Ramos (cell line): ENCODE measurements at regions not wholly inside any gene's neighbourhood (a gene's known extent, or its start where the extent isn't known, plus 50 kb on each side); places are given as distances from the start of the nearest gene placed in this dataset.

Source experiments
- in situ Hi-C: fragments of 300-500 bp; cut with MboI; formaldehyde crosslinking; loops from one replicate; pipeline ENCODE4 v1.14.3; 2022; ENCODE audit warnings: low sequenced_read_pairs; ENCODE audit not compliant: unreplicated experiment

DNA sequence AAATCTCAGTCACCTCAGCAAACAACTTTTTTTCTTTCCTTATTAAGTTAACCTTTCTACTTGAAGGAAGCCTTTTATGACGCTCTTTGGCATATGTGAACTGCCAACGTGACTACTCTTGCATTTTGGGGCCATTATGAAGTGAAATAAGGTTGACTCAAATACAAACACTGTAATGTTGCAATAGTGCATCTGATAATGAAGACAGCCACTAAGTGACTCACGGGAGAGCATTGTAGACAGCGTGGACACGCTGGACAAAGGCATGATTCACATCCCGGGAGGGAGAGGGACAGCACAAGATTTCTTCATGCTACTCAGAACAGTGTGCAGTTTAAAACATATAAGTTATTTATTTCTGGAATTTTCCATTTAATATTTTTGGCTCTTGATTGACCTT, 560.8 kb downstream of the ETS1 start:
- in situ Hi-C loops: no loop called here

DNA sequence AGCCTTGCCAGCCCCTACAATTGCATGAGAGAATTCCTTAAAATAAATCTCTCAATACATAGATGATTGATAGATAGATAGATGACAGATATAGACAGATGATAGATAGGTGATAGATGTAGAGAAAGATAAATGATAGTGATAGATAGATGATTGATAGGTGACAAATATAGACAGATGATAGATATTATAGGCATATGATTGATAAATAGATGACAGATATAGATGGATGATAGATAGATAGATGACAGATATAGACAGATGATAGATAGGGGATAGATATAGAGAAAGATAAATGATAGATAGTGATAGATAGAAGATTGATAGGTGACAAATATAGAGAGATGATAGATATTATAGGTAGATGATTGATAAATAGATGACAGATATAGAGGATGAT, 564.6 kb downstream of the ETS1 start:
- in situ Hi-C loops: no loop called here

DNA sequence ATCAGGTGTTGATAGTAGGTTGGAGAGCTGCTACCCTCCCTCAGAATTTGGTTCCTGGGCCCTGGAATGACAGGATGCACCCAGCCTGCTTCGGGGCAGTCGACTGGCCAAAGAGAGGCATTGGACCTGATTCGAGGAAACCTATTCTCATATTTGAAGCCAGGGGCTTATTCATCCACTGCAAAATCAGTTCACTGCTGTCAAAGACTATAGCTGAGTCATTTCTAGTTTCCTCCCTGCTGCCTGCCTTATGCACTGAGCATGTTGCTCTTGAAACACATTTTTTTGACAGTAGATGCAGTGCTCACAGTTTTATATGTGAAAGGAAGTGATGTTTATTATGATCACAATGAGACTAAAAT, 565.4 kb downstream of the ETS1 start:
- in situ Hi-C loops: no loop called here

DNA sequence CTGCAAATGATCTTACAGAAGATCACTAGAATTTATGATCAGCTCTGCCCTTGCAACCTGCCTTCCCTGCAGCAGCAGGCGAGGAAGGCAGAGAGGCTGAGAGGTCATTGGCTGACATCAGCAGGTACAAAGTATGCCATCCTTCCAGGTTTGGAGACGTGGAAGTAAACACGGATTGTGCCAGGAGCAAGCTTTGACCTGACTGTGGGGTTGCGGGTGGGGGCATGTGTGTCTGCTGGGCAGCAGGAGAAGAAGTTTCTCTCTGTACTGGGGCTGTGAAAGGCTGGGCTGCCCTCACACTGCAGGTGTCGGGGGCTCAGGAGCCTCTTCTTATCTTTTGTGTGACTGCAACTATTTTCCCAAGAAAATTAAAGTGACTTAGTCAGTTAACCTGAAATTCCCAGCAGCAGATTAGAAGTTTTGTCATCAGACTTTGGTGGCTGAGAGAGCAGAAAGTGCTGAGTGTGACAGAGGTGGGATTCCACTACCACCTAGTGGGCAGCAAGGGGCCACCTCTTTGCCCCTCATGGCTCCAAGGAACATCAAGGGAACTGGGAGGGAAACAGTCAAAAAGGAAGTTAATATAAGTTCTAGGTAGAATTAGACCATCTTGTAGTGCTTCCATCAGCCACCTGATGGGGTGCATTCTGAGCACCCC, 565.9 kb downstream of the ETS1 start:
- in situ Hi-C loops: no loop called here

DNA sequence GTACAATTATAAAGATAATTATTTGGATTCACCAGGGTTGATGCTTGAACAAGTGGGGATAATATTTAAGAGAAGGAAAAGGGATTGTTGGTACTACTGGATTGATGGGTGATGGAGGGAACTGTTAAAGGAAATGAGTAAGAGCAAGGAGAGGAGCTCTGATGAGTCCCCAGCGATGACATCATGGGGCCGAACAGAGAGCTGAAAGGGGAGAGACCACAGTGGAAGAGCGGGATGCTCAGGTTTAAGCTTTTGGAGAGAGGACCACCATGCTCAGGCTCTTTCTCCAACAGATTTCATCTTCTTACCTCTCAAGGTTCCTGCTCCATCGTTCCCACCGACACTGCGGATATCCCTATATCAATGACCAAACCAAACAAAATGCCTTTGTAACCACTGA, 568.7 kb downstream of the ETS1 start:
- in situ Hi-C loops: no loop called here

DNA sequence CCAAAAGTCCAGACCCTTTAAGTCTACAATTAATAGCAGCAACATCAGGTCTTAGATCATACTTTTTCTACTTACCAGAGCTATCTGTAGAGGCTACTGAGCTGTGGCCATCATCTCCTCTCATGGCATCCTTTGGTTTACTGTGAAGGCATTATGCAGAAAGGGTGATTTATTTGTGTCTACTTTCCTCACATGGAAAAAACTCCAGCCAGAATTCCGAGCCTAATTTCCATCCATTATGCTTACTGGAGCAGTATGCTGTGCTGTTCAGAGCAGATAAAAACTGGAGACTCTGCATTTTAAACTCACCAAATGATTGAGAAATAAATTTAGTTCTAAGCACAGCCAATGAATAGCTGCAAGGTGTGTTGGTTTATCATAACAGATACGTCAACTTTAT, 581.8 kb downstream of the ETS1 start:
- in situ Hi-C loops: no loop called here

DNA sequence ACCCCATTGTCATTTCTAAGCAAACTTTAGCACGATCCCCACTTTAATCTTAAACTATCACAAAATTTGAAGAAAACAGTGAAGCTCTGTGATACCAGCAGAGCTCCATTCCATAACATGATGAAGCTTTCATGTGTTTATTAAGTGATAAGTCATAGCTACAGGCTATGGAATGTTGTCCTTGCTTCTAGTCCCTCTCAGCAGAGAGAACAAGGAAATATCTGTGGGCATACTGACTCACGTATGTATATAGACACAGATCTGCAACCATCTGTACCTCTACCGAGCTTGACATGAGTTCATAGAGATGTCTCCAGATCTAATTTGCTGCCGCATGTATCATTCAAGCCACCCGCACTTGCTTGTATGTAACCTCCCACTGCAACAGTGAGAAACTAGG, 588.9 kb downstream of the ETS1 start:
- in situ Hi-C loops: no loop called here

DNA sequence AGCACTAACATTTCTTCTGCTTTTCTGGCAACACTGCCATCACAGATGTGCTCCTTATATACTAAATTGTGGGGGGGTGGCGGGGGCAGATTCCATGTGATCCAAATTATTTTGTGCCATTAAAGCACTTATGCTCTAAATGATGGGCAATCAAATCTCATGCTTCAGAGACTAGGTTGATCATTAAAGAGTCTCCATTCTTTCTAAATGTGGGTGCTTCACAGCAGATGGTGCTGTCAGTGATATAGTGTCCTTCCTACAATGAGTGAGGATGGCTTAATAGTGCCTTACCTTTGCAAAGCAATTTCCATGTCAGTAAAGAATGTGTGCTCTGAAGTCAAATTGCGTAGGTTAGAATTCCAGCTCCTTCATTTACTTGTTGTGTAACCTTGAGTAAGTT, 589.8 kb downstream of the ETS1 start:
- in situ Hi-C loops: no loop called here

DNA sequence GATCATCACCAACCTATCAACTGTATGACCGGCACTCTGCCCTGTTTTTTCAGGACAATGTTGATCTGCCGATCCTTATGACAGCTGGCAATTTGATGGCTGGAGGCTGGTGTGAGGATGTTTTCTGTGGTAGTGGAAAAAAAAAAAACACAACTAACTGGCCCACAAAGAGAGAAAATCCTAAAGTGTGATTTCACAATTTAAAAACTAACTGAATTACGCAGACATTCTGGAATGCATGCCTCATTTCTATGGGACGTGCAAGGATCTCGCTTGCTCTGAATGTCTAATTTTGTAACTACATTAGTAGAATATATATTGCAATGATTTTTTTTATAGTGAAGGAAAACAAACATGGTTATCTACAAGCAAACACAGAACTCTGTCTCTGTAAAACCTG, 590.5 kb downstream of the ETS1 start:
- in situ Hi-C loops: no loop called here

DNA sequence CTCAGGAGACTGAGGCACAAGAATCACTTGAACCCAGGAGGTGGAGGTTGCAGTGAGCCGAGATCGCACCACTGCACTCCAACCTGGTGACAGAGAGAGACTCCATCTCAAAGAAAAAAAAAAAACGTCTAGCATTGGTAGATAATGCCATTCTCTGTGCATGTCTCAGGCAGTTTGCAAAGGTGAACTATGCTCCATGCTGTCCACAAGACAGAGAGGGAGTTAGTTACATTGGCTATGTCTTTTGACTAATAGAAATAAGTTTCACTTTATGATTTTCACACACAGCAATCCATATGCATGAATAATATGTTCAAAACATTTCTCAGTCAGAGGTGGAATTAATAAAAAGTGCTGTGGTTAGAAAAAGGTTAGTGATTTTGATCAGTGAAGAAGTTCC, 591.4 kb downstream of the ETS1 start:
- in situ Hi-C loops: no loop called here

DNA sequence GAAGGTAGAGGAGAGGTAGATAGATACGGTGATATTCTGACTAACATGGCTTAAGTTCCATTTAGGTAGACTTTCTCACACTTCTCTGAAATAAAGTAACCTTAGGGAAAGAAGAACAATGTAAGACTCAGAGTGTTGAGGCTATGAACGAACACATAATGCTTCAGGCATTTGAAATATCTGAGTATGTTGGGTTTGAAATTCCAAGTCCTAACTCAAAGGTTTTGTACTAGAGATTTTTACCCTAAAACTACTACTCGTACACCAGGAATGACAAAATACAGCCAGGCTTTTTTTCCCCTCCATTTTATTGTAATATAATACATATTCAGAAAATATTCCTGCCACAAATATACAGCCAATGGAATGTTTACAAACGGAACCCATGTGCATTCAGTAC, 592.6 kb downstream of the ETS1 start:
- in situ Hi-C loops: no loop called here

DNA sequence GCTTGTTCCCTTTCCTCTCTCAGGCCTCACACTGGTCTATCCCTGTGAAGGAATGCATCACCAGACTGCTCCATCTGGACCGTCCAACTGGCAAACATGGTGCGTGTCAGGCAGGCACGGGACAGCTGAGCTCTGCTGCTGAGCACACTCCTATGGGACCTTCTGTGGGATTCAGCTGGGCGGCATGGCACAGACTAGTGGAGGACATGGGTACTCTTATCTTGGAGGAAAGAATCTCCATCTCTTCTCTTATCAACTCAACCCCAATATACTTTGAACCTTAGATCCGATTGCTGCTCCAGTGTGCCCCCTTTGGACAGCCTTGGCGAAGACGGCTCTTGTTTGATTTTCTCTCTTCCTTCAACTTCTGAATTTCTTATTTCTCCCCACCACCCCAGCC, 593.6 kb downstream of the ETS1 start:
- in situ Hi-C loops: no loop called here

DNA sequence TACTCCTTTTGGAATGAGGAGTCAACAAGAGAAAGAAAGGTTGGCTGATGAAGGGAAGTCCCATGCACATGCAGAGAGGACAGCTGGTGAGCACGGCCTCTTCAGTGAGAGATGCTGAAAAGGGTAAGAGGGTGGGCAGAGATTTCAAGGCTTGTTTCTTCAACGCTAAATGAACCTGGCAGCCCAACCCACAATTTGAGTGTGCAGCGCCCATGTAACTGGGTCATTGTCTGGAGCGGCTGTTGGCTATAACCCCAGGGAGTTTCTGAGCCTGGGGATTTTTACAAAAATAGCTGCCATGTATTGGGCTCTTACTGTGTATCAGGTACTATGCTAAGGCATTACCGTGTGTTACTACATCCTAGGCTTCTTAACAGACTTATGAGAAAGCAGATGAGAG, 594.1 kb downstream of the ETS1 start:
- in situ Hi-C loops: no loop called here

DNA sequence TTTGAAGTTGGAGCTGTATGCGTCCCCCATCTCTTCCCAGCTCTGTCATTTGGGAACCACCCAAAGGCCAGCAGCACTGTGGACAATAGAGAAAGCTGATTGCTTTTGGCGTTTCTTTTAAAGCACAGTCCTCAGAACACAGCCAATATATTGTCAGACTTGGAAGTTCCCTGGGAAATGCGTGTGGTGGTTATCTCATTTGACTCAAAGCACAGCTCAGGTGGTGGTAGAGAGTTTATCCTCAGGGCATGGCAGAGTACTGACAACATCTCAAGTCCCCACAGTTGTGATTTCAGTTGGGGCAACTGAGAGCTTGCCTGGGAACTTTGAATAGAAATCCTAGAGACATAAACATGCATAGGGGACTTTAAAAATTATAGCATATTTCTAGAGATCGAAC, 601.3 kb downstream of the ETS1 start:
- in situ Hi-C loops: no loop called here

DNA sequence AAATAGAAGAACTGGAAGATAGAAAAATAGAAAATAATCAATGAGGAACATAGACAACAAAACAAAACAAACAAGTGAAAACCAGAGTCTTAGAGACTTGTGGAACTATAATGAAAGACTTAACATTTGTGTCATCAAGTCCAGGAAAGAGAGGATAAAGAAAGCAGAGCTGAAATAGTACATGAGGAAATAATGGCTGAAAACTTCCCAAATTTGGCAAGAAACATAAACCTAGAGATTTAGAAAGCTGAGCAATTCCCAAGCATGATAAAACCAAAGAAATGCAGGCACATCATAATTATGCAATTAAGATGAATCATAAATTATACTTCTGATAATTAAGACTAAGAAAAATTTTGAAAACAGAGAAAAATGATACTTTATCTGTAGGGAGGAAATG, 614.5 kb downstream of the ETS1 start:
- in situ Hi-C loops: no loop called here

DNA sequence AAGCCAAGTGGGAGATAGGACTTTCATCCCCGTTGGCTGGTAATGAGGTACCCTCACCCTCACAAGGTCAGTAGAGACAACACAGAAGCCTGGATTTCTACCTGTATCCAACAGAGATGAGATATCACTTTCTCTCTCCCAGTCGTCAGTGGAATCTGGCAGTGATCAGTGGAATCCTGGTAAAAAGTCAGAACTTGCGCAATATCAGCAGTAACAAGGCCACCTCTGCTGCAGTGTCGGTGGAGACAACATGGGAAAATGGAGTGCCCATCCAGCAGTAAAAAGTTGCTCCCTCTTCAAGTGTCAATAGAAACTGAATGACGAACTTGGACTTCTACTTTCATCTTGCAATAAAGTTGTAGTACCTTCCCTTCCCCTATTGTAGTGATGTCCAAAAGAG, 615.9 kb downstream of the ETS1 start:
- in situ Hi-C loops: no loop called here

DNA sequence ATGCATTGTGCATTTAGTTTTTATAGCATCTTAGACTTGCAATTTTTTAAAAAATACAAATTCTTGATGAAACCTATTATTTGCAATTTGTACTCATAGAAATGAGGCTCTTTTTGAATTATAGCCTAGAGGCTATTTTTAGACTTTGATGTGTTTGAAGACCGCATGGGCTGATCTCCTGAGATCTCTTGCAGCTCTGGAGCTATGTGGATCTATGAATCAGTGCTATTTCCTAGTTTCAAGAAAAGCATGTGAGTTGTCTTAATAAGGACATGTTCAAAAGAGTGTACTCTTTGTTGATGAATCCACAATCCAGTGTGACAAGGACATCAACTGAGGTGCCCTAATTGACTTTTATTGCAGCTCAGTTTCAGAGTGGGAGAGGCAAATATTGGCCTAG, 620.5 kb downstream of the ETS1 start:
- in situ Hi-C loops: no loop called here

DNA sequence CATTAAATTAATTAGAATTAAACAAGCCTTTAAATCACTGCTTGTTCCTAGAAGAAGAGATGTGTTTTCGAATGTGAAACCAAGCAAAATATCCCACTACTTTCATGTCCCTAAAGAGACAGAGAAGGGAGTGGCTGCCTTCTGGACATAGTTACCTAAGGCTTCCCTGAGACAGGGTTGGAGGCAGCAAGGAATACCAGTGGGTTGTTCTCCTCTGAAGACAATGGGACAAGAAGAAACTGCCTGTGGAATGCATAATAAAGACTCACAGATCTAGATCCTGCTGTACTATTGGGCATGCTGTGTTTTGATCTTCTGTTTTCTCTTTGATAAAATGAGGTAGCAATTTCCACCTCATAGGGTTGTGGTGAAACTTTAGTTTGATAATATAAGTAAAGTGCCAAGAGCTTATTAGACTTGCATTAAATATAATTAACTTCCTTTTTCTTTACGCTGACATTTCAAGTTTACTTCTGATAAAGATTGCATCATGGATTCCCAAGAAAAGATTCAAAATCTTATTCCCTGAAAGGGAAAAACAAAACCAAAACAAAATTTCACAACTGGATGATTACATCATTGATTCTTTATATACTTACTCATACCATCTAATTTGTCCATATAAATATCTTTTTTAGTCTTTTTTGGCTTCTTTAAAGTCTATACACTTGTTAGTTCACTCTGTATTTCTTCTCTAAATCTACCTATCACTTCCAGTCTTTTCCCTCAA, 621.3 kb downstream of the ETS1 start:
- in situ Hi-C loops: no loop called here

DNA sequence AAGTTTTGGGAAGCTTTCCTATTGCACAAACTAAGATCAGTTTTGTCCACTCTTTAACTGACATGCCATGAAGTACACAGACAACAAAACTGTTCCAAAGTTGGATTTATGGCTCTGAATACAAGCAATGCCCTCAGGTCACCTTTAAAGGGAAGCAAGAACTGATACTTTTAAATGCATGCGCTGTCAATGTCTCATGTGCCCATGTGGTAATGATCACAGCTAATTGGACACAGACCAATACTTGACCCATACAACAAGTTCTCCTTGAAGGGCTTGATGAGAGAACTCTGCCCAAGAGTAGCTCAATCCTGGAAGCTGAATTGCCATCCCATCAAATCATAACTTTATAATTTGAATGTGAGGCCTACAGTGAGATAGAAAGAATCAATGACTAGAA, 624.9 kb downstream of the ETS1 start:
- in situ Hi-C loops: no loop called here

DNA sequence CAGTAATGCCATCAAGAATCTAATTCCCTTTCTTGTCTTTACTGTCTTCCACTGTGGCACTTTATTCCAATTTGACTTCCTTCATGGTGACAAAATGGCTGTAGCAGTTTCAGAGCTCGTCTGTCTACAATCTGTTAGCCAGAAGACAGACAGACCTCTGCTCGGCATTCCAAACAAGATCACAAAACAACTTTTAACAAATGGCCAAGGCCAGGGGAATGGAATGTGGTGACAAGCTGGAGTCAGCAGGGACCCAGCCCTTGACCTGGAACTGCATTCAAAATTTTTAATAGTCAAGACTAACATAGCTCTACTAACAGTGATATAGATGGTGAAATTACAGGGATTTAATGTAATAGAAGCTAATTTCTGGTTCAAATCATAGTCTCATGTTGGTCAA, 637.2 kb downstream of the ETS1 start:
- in situ Hi-C loops: no loop called here

DNA sequence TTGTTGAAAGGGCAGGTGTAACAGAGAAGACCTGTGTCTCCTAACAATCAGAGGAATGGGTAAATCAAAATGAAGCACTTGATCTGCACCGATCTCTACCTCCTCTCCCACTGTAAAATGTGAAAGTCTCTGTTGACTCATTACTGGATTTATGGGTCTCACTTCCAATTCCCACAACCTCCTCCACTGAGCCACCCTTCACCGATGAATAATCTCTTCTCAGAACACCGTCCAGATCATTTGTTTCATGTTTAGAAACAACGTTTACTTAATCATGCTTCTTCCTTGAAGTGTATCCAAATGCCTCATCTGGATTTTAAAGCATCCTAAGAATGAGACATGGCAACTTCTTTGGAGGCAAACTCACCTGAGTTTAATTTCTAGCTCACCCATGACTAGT, 643.6 kb downstream of the ETS1 start:
- in situ Hi-C loops: no loop called here

DNA sequence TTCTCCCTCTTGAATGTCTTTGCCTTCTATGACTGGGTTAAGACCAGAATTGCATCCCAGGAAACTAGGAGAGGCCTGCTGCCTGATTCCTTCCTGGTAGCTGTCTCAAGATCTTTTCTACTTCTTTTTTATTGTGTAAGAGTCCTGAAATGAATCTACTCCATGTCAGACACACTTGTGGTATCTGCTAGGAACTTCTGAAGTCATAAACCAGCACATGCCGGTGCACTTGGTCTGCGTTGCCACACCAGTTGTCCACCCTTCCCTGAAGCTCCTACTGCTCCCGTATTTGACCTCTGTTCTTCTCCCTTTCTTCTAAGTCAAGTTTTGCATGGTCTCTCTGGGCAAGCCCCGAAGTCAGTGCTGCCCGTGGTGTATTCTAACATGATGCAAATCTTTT, 644.2 kb downstream of the ETS1 start:
- in situ Hi-C loops: no loop called here
